GM10266 (cell line): ENCODE measurements at regions not wholly inside any gene's neighbourhood (a gene's known extent, or its start where the extent isn't known, plus 50 kb on each side); places are given as distances from the start of the nearest gene placed in this dataset.

Source experiments
- DNase-seq: peaks from one replicate; pipeline ENCODE4 v3.0.0; 2012; ENCODE audit errors: extremely low spot score
- CTCF ChIP-seq: IDR thresholded peaks from 2 replicates; pipeline ENCODE4 v1.5.1; 2012; ENCODE audit warnings: mild to moderate bottlenecking, low read depth; ENCODE audit not compliant: control insufficient read depth, insufficient read depth; ENCODE audit errors: missing control alignments

DNA sequence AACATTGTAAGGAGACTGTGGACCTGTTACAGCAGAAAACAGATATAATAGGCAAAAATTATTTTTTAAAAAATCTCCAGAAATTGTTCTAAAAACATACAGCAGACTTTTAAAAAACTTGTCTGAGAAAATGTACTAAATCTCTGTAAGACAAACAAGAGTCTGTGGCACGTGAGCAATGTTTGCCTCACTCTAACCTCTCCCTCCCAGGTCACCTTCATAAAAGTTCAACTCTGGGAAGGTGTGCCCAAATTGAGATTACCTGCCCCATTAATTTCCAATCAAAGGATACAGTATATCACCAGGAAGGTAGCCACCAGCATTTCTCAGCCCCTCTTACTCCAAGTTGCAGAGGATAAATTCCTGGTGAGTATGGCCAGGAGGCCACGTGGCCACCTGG is 992.7 kb downstream of the TMEM182 start:
- no peak for TF ChIP-seq CTCF
- no peak for DNase-seq

- TF ChIP-seq CTCF: no peak
- DNase-seq: no peak
Observed at GRCh38 chr2:103773884-103774283, 1012.1 kb downstream of the TMEM182 start.

DNA sequence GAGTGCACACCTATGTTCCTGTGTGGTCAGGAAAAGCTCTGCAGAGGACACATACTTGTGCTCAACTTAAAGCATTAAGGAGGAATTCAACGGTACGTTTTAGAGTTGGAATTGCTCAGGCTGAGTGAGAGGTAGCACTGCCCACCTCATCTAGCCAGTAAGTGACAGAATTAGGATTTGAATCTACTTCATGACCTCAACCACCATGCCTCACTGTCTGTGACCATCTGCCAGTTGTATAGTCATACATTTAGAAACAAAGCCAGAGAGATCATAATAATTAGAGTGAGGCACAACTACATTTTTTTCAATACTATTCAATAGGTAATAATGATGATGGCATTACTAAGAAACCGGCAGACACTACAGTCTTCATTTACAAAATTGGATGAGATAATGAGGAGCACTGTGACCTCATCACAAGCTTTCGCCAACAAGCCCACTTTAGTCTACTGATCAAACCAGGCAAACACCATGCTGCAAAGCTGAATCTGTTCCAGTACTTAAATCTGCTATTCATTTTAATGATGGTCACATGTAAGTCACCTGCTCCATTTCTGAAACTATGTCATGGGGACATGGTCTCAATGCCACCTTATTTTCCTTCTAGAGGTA is 1018.4 kb downstream of the TMEM182 start:
- no peak for DNase-seq
- TF ChIP-seq CTCF: no peak

DNA sequence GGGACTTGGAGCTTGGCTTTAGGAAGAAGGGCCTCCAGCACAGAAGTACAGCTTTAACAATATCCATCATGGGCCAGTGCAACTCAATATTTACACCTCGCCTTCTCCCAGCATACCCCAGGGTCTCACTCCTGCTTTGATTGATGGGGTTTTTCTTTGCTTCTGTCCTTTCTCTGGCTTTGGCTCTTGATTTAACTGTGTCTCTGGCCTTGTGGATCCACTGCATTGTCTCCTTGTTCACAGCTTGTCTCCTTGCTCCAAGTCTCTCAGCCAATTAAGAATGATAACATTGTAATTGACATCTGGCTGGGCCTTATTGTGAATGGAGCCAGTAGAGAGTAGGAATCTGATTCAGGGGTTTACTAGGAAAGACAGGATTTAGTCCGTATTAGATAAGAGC is 1019.5 kb downstream of the TMEM182 start:
- no peak for DNase-seq
- no peak for TF ChIP-seq CTCF

DNA sequence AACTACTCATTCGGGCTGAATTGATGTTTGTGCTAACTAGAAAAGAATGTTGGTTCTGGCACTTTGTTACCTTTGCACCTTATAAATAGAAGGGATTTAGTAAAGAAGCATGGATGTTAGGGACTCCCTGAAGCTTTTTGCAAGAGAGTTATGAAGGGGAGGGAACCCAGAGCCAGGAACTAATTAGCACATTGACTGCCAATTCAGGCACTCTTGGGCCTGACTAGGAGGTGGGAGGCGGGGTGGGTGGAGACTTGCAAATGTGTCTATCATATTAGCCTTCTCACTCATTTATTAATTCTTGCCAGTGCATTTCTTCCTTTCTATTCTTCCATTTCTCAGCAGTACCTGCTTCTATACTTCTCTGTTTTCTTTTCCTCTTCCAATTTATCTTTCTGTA is 1022.4 kb downstream of the TMEM182 start:
- no peak for DNase-seq
- no peak for TF ChIP-seq CTCF

GRCh38 chr2:103785432-103785831 is 1023.6 kb downstream of the TMEM182 start:
- TF ChIP-seq CTCF: no peak
- DNase-seq: no peak

- no peak for DNase-seq
- TF ChIP-seq CTCF: no peak
Observed at GRCh38 chr2:103785956-103786355, 1024.1 kb downstream of the TMEM182 start.
